ENCODE measurements at regions not wholly inside any gene's neighbourhood (a gene's known extent, or its start where the extent isn't known, plus 50 kb on each side); places are given as distances from the start of the nearest gene placed in this dataset.

GRCh38 chr7:24341691-24342413 lies 57.9 kb downstream of the NPY start:
- no peak for DNase-seq

DNA sequence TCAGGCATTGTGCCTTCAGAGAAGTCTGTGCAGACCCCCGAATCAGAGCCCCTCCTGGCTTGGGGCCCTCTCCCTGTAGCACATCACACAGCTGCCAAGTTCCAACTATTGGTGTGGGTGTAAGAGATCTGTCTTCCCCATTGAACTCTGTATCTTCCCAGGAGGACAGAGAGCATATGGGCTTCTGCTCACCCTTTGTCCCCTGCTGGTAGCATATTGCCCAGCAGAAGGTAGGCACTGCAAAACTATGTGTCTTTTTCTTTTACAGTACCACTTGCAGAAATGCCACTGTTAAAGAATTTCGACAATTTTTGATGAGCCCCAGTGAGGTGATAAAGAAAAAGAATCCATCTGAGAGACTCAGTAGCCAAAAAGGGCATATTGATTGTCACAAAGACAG lies 59.6 kb downstream of the NPY start:
- no peak for DNase-seq

DNA sequence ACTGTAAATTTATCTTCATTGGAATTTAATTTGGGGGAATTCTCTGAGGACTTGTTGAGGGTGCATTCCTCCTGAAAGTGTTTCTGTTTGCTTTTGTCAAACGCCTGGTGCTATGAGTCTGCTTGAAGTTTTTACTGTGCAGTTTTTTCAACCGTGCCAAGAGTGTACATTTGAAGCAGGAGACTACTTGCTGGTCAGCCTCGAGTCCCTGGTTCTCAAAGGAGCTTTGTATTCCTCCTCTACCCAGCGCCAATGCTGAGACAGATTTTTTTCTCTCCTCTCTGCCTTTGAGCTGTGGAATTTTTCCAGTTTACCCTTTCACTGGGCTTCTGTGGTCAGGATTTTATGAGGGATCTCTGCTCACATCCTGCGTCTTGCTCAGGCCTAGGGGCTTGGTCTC lies 62.1 kb downstream of the NPY start:
- DNase-seq = no peak

- no peak for DNase-seq
These were observed 62.7 kb downstream of the NPY start for GRCh38 chr7:24346716-24347115.

DNA sequence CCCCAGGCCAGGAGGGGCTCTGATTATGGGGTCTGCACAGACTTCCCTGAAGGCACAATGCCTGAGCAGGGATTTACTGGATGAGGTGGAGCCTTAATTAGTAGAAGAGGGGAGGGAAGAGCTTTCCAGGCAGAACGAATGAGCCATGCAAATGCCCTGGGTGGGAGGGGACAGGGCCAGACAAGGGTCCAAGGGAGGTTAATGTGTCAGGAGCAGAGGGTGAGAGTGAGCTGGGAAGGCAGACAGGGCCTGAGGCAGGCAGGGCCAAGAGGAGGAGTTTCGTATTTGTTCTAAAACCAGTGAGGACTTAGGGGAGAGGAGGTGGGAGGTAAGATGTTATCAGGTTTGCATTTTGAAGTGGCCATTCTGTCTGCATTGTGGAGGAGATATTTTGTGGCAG lies 65.3 kb downstream of the NPY start:
- no peak for DNase-seq

DNA sequence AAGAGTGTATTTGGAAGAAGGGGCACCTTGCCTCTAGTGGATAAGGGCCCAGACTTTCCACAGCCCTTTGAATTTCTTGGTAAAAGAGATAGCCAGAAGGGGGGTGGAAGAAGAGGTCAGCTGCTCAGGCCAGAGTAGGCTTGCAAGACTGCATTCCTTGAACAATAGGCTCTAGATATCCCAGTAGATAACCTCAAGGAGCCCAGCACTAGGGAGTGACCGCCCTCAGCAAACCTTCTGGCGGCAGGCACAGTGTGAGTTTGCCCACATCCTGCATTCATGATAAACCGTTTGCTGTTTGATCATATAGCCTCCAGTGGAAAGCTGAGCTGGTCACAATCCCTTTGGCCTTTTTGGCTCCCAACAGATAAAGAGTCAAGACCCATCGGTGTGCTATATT lies 70.5 kb downstream of the NPY start:
- DNase-seq = no peak

DNA sequence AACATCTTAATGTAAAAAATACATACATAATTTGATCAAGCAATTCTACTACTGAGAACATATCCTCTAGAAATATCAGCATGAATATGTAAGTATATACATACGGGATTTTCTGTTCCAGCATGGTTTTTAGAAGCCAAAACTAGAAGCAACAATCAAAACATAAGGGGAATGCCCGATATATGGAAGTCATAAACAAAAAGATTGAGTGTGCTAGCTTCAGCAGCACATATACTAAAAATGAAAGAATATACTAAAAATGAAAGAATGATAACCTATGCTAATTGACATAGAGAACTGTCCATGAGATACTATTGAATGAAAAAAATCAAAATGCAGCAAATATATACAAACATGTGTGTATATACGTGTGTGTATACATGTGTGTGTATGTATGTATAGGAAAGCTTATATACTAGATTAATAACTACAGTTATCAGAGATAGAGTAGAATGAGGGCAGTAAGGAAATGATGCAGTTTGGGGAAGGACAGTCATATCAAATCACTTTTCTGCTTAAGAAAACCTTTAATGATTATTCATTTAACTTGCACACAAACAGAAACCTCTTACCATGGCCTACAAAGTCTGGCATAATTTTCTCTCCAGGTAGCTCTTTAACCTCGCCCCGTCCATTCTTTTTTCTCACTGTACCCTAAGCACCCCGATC lies 72.9 kb downstream of the NPY start:
- no peak for DNase-seq

- no peak for DNase-seq
These were observed 77.0 kb downstream of the NPY start for GRCh38 chr7:24361001-24361400.

GRCh38 chr7:24365606-24366005 lies 81.6 kb downstream of the NPY start:
- no peak for DNase-seq

DNA sequence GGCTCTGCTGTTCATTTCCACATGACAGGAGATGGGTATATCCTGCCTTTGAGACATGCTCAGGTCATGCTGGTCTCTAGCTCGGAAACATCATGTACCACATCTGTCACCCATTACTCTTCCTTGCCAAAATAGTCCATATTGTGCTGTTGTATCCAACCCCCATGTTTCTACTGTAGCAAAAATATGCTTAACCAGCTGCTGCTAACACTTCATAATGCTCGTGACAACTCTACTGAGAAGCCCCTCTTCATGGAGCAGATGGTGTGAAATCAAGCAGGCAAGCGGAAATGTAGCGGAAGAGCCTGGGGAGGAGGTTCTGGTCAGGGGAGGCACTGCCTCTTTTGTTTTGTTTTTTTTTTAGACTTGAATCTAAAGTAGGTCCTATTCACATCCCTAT lies 82.9 kb downstream of the NPY start:
- no peak for DNase-seq

DNA sequence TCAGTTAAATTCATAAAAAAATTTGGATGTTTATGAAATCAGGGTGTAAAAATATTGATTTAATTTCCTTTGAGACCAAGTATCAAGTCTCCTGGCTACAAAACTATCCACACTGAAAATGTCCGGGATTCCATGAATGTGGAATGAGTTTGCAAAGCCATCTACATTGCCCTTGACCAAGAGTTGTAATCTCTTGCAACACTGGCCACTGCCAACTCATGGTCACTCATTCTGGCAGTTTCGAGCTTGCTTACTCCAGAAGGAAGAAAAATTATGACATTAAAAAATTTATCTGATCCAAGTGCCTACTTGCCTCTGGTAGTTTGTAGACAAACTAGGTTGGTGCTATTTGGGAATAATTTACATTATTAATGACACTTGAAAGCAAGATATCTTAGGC lies 84.2 kb downstream of the NPY start:
- DNase-seq = no peak

GRCh38 chr7:24370541-24370940 lies 86.6 kb downstream of the NPY start:
- DNase-seq = no peak

GRCh38 chr7:24372961-24373955 lies 89.3 kb downstream of the NPY start:
- DNase-seq = no peak

DNA sequence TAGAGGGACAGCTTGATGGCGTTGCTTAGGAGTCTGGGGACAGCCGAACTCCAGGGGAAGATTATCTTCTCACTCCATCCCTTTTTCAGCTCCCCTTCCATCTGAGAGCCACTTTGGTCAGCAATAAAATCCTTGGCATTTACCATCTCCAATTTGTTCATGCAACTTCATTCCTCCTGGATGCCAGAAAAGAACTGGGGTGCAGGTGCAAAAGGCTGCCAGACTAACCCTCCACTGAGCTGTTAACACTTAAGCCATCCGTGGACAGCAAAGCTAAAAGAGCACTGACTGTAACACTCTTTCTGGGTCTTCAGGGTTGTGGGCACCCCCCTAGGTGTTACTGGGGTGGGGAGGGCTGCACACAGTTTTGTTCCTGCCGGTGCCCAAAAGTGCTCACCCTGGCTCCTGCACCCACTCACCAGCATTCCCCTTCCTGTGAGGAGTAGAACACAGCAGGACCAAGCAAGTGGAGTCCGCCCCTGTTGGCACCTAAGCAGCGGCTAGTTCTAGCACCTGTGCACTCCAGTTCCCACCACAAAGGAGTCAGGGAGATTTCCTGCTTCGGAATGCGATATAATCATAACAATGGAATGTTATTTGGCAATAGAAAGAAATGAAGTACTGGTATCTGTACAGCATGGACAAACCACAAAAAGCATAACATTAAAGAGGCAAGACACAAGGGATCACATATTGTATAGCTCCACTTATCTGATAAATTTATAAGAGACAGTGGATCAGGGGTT lies 95.1 kb downstream of the NPY start:
- no peak for DNase-seq

GRCh38 chr7:24381894-24382505 lies 98.0 kb downstream of the NPY start:
- DNase-seq = peak; percentile 12

- DNase-seq = no peak
These were observed 99.1 kb downstream of the NPY start for GRCh38 chr7:24383055-24383454.

- no peak for DNase-seq
These were observed 100.5 kb downstream of the NPY start for GRCh38 chr7:24384362-24385030.

DNA sequence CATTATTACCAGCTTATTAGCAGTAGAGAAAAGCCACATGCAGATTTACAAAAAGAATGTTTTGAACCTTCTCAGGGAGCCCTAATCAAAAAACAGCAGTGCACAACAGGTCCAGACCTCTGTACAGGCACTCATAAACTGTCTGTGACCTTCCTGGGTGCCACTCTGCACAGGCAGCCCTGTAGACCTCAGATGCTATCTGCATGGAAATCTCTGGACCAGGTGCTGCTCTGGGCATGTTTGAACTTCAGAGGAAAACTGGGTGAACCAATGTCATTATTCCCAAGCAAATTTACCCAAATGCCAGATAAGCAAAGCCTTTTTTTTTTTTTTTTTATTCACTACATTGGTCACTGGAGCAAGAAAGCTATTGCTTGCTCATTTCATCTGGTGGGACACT lies 104.2 kb downstream of the NPY start:
- no peak for DNase-seq

GRCh38 chr7:24390376-24391157 lies 106.6 kb downstream of the NPY start:
- DNase-seq = no peak

GRCh38 chr7:24392774-24393173 lies 108.8 kb downstream of the NPY start:
- DNase-seq = no peak

GRCh38 chr7:24395512-24395911 lies 111.5 kb downstream of the NPY start:
- no peak for DNase-seq

All from DMS153 (cell line).